A673 (cell line): ENCODE measurements at regions not wholly inside any gene's neighbourhood (a gene's known extent, or its start where the extent isn't known, plus 50 kb on each side); places are given as distances from the start of the nearest gene placed in this dataset.

Experiments
- BruUV-seq: library from RNA; stranded (reverse); fragments of 400-500 nt; replicated peaks from 2 replicates; lab custom pipeline; 2021; lab: Mats Ljungman, UMichigan
- CTCF ChIA-PET: fragments of 300-600 bp; sonication (Branson Sonifier 250); formaldehyde crosslinking; loops from one replicate; lab custom pipeline; 2022; ENCODE audit warnings: antibody characterized with exemption; lab: Charles Lee
- POLR2A ChIA-PET: fragments of 300-600 bp; sonication (Branson Sonifier 250); formaldehyde crosslinking; loops from one replicate; lab custom pipeline; 2022; ENCODE audit warnings: antibody characterized with exemption; ENCODE audit not compliant: low non-redundant PET; lab: Charles Lee
- DNase-seq: peaks from one replicate; pipeline ENCODE4 v3.0.0-alpha.2; 2015; ENCODE audit warnings: low spot score
- H3K27ac ChIP-seq: fragments of 200-600 bp; sonication (generic); 2 replicates; pipeline ENCODE4 v1.5.1; 2016; ENCODE audit warnings: mixed run types, low read depth, mild to moderate bottlenecking, mixed read lengths, antibody characterized with exemption, low read length; ENCODE audit not compliant: poor library complexity, severe bottlenecking
- H3K27me3 ChIP-seq: fragments of 200-600 bp; sonication (generic); replicated peaks from 2 replicates; pipeline ENCODE4 v1.6.1; 2017; ENCODE audit warnings: mixed run types, low read depth, mild to moderate bottlenecking, mixed read lengths, antibody characterized with exemption, low read length; ENCODE audit not compliant: insufficient read depth, poor library complexity
- H3K36me3 ChIP-seq: fragments of 200-600 bp; sonication (generic); 2 replicates; pipeline ENCODE4 v1.6.1; 2016; ENCODE audit warnings: mixed run types, mild to moderate bottlenecking, mixed read lengths, antibody characterized with exemption, low read length; ENCODE audit not compliant: insufficient read depth, poor library complexity, severe bottlenecking
- H3K4me1 ChIP-seq: fragments of 200-600 bp; sonication (generic); 2 replicates; pipeline ENCODE4 v1.6.1; 2017; ENCODE audit warnings: mixed run types, mild to moderate bottlenecking, mixed read lengths, antibody characterized with exemption, low read length; ENCODE audit not compliant: insufficient read depth, poor library complexity, severe bottlenecking
- H3K4me3 ChIP-seq: fragments of 200-600 bp; sonication (generic); 2 replicates; pipeline ENCODE4 v1.5.1; 2016; ENCODE audit warnings: low read depth, mixed run types, mild to moderate bottlenecking, mixed read lengths, low read length; ENCODE audit not compliant: poor library complexity, severe bottlenecking
- H3K9me3 ChIP-seq: fragments of 200-600 bp; sonication (generic); 2 replicates; pipeline ENCODE4 v1.6.1; 2016; ENCODE audit warnings: mixed run types, low read depth, mild to moderate bottlenecking, mixed read lengths, antibody characterized with exemption, low read length; ENCODE audit not compliant: poor library complexity, severe bottlenecking
- CTCF ChIP-seq: fragments of 300-800, 200-600 bp; sonication (generic); conservative IDR thresholded peaks from 2 replicates; pipeline ENCODE4 v1.5.1; 2017; ENCODE audit warnings: low read depth, mild to moderate bottlenecking, antibody characterized with exemption, low read length, moderate library complexity, mixed read lengths
- EZH2 ChIP-seq: fragments of 200-600 bp; sonication (generic); IDR thresholded peaks from 2 replicates; pipeline ENCODE4 v1.6.1; 2017; ENCODE audit warnings: borderline replicate concordance, low read depth, mild to moderate bottlenecking, mixed read lengths, antibody characterized with exemption, low read length; ENCODE audit not compliant: poor library complexity, severe bottlenecking
- intact Hi-C: fragments of 100-400 bp; cut with micrococcal nuclease; formaldehyde crosslinking; loops from one replicate; pipeline ENCODE4 v1.10.0; 2022; ENCODE audit not compliant: unreplicated experiment

- no peak for TF ChIP-seq EZH2
- no peak for TF ChIP-seq CTCF
- DNase-seq, result no peak
- H3K27me3 ChIP-seq, result no peaks in the 10 kb centered on the region
- CTCF ChIA-PET, result no interaction called here
- H3K36me3 ChIP-seq, result no peaks in the 10 kb centered on the region
- H3K27ac ChIP-seq, result no peak overlapping the region
- no TSS peak for BruUV-seq
- intact Hi-C loops, result no loop called here
- H3K9me3 ChIP-seq, result peaks cover 6% of the 10 kb centered on the region
- POLR2A ChIA-PET, result no interaction called here
- H3K4me1 ChIP-seq, result peaks cover 8% of the 10 kb centered on the region
- H3K4me3 ChIP-seq, result no peak overlapping the region
These were observed 272.5 kb downstream of the CLIC5 start for GRCh38 chr6:45743028-45743615.

GRCh38 chr6:45742591-45742990 lies 273.1 kb downstream of the CLIC5 start:
- POLR2A ChIA-PET, result no interaction called here
- DNase-seq, result no peak
- CTCF ChIA-PET, result no interaction called here

GRCh38 chr6:45741437-45742171 lies 274.1 kb downstream of the CLIC5 start:
- CTCF ChIA-PET, result no interaction called here
- POLR2A ChIA-PET, result no interaction called here
- peaks cover 8% of the 10 kb centered on the region for H3K4me1 ChIP-seq
- H3K27ac ChIP-seq, result no peak overlapping the region
- no peaks in the 10 kb centered on the region for H3K27me3 ChIP-seq
- no peak for TF ChIP-seq CTCF
- TF ChIP-seq EZH2, result no peak
- intact Hi-C loops, result no loop called here
- no TSS peak for BruUV-seq
- no peak for DNase-seq
- H3K9me3 ChIP-seq, result no peaks in the 10 kb centered on the region
- H3K4me3 ChIP-seq, result no peak overlapping the region
- no peaks in the 10 kb centered on the region for H3K36me3 ChIP-seq

More at GRCh38 chr6:45742591-45742990, 273.1 kb downstream of the CLIC5 start:
- H3K27me3 ChIP-seq, result no peaks in the 10 kb centered on the region
- intact Hi-C loops, result no loop called here
- H3K4me1 ChIP-seq, result peaks cover 8% of the 10 kb centered on the region
- no peaks in the 10 kb centered on the region for H3K36me3 ChIP-seq
- H3K9me3 ChIP-seq, result peaks cover 1% of the 10 kb centered on the region
- TF ChIP-seq EZH2, result no peak
- TF ChIP-seq CTCF, result no peak
- no peak overlapping the region for H3K4me3 ChIP-seq
- no TSS peak for BruUV-seq
- H3K27ac ChIP-seq, result no peak overlapping the region
